SKM-1 (cell line): ENCODE measurements at regions not wholly inside any gene's neighbourhood (a gene's known extent, or its start where the extent isn't known, plus 50 kb on each side); places are given as distances from the start of the nearest gene placed in this dataset.

Experiments
- DNase-seq: peaks from one replicate; lab custom pipeline; 2025; ENCODE audit not compliant: unreplicated experiment; lab: John Stamatoyannopoulos, UW

DNA sequence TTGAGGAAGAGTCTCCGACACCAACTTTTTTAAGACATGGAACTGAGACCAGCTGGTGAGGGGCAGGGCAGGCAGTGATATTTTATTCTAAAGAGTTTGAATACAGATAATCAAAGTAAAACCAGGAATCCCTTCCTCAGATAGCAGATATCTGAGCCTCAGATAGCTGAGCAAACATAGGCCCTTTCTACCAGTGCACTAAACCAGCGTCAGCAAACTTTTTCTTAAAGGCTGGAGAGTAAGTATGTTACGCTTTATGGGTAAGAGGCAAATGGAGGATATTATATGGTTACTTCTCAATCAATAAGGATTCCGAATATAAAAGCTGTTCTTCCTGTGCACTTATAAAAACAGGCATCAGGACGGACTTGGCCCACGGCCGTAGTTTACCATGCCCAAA lies 73.9 kb downstream of the WNT5A start:
- DNase-seq: no peak

GRCh38 chr3:55412545-55412944 lies 74.6 kb downstream of the WNT5A start:
- no peak for DNase-seq

DNA sequence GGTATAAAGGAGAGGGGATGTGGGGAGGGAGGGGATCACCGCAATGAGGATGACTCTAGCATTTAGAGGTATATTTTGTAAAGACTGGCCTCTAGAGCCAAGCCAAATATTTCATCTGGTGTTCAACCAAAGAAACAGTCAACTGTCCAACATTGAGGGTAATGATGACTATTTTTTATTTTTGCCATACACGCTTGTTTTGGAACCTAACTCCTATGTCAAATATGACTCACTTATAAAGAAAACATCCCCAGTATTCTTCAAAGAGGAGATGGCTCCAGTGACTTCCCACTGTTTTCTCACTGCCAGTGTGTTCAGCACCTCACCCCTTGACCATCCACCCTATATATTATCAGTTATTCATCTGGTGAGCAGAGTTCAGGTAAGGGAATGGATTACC lies 77.3 kb downstream of the WNT5A start:
- no peak for DNase-seq

DNA sequence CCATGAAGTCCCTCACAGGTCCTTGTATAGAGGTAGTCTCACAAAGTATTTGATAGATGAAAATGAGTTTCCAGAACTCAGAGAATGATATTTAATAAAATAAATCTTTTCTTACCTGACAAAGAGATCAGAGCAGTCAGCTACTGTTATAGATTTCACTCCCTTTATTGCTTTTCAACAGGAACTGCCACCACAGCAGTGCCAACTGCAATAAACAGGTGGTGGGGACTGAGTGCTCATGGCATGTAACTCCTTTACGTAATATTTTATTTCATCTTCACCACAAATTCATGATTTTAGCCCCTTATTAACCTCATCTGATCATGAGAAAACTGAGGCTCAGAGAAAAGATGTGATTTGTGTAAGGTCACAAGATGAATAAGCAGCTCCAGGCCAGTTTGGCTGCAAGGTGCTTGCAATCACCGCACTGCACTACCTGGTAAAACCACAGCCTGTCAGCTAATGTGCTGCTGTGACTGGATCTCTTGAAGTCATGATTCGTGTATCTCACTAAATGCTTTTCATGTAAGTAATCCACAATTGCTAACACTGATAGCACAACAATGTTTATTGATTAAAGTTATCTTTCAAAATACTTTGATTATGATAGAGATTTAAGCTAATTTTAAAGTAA lies 78.8 kb downstream of the WNT5A start:
- DNase-seq: no peak

- no peak for DNase-seq
Observed at GRCh38 chr3:55407426-55407820, 79.7 kb downstream of the WNT5A start.

GRCh38 chr3:55406696-55407425 lies 80.2 kb downstream of the WNT5A start:
- no peak for DNase-seq

DNA sequence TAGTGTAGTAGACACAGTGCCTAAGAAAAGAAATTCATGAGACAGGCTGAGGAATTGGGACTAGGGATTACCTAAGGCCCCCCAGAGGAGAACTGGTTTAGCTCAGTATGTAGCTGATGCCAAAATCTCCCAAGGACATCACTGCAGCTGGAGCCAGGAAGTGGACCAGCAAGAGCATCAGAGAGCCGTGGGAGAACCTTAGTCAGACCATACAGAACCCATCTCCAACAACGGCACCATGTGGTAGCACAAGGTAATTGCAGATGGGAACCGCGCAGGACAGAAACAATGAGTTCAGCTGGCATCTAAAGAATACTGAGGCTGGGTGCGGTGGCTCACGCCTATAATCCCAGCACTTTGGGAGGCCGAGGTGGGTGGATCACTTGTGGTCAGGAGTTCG lies 81.7 kb downstream of the WNT5A start:
- no peak for DNase-seq

- no peak for DNase-seq
Observed at GRCh38 chr3:55402886-55403609, 84.1 kb downstream of the WNT5A start.

DNA sequence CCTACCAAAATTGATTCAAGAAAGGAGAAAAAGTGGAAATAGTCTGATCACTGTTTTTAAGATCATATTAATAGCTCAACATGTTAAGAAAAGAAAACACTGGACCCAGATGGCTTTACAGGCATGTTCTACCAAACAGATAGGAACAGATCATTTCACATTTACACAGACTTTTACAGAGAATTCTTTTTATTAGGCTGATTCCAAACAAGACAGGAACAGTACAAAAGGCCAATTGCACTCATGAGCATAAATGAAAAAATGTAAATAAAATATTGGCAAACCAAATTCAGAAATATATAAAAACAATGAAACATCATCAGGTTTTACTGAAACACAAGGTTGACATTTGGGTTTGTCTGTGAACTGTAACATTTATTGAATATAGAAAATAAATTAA lies 106.5 kb downstream of the WNT5A start:
- DNase-seq: no peak

GRCh38 chr3:55376753-55377347 lies 110.3 kb downstream of the WNT5A start:
- DNase-seq: no peak

GRCh38 chr3:55373423-55373822 lies 113.7 kb downstream of the WNT5A start:
- no peak for DNase-seq

GRCh38 chr3:55370272-55370671 lies 116.8 kb downstream of the WNT5A start:
- DNase-seq: no peak

DNA sequence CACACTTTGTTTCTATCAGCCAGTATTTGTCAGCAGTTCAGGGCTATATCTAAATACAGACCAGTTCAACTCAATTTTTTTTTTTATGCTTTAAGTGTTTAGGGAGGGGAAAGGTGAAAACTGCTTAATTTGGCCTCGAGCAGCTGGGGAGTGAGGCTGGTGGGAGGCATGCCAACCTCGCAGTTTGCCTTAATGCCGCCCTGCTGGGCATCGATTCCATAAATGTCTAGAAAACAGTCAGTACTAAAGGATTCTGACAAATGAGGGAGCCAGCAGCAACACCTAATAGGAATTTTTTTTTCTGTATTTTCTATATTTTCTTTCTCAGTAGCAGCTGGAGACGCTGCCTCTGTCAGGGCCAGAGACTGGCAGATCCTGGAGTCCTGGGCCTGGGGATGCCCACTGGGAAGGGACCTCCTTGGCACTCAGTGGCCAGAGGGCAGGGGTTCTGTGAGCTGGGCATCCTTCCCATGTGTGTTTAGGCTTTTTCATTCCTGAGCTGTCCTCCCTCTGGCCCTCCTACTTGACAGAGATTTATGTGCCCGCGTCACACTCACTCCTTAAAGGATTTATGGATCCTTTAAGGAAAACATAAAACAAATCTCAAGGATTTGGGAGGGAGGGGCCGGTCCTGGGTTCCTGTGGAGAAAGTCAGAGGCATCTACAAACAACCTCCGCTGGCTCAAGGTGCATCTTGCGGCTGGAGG lies 117.8 kb downstream of the WNT5A start:
- no peak for DNase-seq

GRCh38 chr3:55368366-55368765 lies 118.7 kb downstream of the WNT5A start:
- no peak for DNase-seq

DNA sequence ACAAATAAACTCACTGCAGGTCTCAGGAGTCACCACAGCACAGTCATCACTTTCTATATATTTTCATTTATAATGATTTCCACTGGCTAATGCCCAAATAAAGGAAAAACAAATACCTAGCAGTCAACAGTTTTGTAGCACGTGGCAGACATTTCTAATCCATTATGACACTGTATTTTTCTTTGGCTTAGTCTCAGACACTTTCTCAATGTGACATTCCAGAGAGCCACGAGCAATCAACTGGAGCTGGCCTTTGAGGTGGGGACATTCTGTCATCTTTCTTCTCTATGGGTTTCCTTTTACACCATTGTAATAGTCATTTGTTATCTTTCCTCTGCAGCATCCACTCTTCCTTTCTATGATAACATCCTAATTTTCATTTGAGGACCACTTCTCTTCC lies 119.7 kb downstream of the WNT5A start:
- DNase-seq: no peak

GRCh38 chr3:55364421-55364820 lies 122.7 kb downstream of the WNT5A start:
- DNase-seq: no peak

GRCh38 chr3:55362210-55362960 lies 124.7 kb downstream of the WNT5A start:
- no peak for DNase-seq

GRCh38 chr3:55357796-55358195 lies 129.3 kb downstream of the WNT5A start:
- no peak for DNase-seq

GRCh38 chr3:55352668-55353067 lies 134.4 kb downstream of the WNT5A start:
- no peak for DNase-seq

- DNase-seq: no peak
Observed at GRCh38 chr3:55349851-55350250, 137.3 kb downstream of the WNT5A start.
